ENCODE measurements at regions not wholly inside any gene's neighbourhood (a gene's known extent, or its start where the extent isn't known, plus 50 kb on each side); places are given as distances from the start of the nearest gene placed in this dataset.

DNA sequence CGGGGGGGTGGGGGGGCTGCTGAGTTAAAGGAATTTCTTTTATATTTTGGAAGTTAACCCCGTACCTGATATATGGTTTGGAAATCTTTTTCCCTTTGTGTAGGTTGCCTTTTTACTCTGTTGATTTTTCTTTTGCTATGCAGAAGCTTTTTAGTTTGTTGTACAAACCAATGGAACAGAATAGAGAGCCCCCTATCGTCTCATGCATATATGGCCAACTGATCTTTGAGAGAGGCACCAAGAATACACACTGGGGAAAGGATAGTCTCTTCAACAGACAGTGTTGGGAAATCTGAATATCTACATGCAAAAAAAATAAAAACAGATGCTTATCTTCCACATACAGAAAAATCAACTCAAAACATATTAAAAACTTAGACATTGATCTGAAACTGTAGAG is 647.8 kb upstream of the KLHL29 start:
- no peak for DNase-seq (ENCODE audit: low read depth)

DNA sequence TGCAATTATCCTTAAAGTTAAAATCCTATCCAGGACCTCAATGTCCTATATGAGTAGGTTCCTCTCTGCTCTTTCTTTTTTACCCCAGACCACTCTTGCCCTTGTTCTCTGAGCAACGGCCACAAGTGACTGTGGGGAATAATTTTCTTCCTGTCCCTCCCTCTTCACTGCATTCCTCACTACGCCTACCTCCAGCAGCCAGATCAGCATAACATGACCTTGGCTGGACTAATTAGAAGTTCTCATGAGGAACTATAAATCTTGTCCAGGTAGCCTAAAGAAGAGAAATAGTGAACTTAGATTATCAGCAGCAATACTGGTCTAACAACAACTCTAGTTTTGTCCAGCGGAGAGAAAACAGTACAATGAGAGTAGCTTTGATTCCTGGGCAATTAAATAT is 643.8 kb upstream of the KLHL29 start:
- no peak for DNase-seq (ENCODE audit: low read depth)

DNA sequence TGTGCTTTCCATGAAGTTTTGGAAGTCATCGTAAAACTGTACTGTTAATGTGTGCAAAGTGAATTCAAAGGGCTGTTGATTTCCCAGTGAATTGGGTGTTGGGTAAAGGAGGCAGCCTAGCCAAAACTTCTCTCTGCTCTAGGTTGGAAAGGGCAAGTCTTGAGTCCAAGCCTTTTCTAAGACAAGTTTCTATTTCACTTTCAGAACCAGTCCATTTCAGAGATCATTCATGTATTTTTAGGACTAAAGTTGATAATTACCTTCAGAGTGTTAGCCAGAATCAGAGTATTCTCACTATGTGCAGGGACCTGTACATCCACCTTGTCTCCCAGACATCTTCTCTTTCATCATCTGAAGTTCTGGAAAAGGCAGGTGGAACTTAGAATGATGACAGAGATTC is 636.1 kb upstream of the KLHL29 start:
- no peak for DNase-seq (ENCODE audit: low read depth)

DNA sequence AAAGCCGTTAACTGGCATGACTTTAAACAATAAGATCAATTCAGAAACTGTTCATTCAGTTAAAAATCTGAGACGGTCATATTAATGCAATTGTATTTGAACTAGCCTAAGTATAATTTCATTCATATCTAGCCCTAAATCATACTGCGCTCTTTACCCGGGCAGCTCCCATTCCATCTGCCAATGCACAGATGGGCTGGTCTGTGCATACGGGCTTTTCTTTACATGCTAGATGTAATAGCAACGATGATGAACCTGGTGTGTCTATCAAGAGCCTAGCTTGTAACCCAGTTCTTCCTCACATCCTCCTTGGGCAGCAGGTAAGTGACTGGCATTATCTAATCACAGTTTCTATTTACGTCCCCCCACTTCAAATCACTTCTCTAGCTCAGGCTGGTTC is 631.5 kb upstream of the KLHL29 start:
- DNase-seq (ENCODE audit: low read depth), result no peak

DNA sequence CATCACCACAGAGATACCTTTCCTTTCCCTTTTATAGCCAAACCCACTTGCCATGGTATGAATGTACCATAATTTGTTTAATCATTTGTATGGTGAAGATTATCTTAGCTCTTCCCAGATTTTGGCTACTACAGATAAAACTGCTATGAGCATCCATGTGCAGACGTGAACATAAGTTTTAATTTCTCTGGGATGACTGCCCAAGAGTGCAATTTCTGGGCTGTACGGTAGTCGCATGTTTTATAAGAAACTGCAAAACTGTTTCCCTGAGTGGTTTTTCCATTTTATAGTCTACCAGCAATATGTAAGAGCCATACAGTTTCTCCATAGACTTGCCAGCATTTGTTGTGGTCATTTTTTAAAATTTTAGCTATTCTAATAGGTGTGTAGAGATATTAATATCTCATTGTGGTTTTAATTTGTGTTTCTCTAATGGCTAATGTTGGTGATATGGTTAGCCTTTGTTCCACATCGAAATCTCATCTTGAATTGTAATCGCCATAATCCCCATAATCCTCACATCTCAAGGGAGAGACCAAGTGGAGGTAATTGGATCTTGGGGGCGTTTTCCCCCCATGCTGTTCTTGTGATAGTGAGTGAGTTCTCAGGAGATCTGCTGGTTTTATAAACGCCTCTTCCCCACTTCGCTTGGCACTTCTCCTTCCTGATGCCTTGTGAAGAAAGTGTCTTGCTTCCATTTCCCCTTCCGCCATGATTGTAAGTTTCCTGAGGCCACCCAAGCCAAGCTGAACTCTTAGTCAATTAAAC is 628.5 kb upstream of the KLHL29 start:
- DNase-seq (ENCODE audit: low read depth), result no peak

DNA sequence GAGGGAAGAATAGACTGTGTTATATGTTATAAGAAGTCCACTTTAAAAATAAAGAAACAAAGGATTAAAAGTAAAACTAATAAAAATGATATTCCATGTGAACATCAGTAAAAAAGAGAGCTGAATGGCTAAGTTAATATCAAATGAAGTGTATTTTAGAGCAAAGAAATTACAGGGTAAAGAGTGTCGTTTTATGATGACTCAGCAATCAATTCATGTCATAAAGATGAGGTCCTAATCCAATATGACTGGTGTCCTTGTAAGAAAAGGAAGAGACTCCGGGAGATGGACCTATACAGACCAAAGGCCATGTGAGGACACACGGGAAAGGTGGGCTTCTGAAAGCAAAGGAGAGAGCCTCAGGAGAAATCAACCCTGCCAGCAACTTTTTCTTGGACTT is 615.5 kb upstream of the KLHL29 start:
- DNase-seq (ENCODE audit: low read depth), result no peak

DNA sequence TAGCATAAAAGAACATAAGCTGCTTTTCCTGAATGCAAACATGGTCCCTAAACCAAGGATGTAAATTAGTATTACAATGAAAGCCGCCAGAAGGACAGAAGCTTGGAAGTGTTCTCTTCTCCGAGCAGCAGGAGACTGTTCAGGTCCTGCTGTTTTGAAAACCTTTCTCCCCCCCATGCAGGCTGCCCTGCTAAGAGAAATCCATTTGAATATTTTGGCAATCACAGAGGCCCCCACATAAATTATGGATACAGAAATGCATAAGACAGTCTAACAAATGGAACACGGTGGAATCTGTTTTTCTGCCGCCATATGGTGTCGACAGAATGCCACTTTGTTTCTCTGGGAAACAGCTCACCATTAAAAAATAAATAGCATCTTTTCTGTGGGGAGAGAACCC is 600.4 kb upstream of the KLHL29 start:
- no peak for DNase-seq (ENCODE audit: low read depth)

DNA sequence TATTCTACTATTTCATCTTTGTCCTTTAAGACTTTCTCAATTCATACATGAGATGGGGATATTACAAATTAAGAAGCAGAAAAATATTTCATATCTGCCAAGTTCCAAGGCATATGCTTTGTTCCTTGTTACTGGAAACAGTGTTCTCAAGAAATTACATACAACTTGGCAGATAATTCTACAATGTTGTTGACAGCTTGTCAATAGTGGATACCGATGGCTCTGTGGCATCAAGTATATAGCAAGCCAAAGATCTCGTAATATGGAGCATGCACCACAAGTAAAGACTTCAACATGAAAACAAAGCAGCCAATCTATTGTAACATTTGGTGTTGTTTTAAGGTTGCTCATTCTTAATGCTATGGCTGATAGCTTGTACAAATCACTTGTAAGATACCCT is 598.2 kb upstream of the KLHL29 start:
- DNase-seq (ENCODE audit: low read depth), result no peak

DNA sequence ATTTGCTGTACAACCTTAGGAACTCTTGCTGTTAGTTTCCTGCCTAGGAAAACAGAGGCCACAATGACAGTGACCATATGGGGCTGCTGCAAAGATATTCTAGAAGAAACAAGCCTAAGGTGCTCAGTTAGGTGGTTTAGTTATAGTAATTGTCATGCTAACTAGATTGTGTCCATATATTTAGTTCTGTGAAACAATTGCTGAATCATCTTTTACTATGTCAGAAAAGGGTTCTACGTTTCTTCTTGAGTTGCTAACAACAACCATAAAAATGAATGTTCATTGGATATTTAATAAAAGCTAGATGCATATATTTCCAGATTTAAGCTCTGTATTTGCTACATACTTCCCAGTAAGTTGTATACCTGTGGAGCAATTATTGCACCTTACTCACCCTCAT is 597.2 kb upstream of the KLHL29 start:
- no peak for DNase-seq (ENCODE audit: low read depth)

DNA sequence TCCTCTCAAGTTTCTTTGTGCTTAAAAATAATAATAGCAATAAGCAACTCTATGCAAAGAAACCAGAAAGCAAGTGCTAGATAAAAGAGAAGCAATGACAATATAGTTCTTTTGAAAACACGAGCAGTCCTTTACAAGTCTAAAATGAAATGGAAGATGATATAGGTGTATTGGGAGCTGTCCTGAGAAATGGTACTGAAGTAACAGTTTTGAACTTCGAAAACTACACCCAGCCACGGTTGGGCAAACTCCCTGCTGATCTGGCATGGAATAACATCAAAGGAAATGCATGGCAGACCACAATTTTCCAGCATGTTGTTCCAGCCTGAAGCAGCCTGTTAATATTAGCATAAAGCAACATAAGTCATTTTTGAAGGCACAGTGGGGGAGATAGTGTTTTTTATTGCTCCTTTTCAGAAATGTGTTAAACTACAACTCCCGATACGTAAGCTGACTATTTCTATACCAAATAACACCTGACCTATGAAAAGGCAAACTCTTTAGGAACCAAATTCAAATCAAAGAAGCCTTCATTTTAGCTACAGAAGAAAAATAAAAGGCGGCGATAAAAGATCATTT is 596.1 kb upstream of the KLHL29 start:
- no peak for DNase-seq (ENCODE audit: low read depth)

DNA sequence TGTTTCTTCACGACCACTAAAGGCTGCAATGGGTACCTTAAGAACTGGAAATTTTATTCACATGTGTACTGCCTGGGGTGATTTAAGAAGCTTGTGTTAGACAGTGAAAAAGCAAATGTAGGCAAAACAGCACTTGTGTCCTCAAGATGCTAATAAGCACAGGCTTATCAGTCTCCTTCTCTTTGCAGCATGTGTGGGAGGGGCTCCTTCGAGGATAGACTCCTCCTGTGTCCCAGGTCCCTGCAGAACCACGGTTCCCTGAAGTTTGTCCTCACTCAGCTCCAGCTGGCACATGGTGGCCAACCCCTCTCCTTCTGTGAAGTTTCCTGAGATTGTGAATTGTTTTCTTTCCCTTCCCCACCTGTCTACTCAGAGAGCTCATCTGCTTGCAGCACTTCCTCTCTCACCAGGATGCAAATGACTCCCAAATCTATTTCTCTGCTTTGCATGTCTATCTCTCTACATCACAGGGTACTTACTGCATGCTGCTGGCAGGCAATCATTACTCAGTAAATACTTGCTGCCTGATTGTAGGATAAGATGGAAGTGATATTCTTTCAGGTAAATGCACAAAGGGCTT is 589.6 kb upstream of the KLHL29 start:
- no peak for DNase-seq (ENCODE audit: low read depth)

DNA sequence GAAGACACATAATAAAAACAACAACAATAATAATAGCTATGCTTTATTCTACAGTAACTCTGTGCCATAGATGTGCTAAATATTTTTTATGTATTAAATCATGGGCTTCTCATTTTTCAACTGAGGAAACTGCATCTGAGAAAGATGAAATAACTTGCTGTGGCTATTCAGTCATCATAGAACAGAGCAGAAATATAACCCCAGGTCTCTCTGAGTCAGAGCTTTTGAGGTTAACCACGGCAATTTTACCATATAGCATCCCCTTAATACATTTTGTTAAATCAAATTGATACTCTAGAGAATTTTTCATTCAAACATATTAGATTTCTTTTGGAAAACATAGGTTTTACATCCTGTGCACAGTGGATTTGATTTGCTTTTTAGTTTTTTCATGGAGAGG is 586.6 kb upstream of the KLHL29 start:
- no peak for DNase-seq (ENCODE audit: low read depth)

DNA sequence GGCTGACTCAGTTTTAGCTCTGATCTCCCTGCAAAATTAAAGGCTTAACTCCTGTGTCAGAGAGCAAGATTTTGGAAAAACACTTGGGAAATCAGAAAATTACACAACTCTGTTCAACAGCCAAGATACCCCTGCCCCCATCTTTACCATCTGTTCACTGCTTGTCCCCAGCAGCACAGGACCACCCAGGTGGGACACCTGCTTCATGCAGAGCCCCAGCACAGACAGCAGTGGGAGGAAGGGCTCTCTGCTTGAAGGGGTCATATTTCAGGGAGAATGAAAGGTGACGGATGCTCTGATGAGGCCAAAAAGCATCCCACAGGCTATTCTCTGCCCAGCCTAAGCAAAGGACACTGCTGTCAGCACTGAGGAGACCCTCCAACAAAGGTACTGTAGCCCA is 584.6 kb upstream of the KLHL29 start:
- no peak for DNase-seq (ENCODE audit: low read depth)

DNA sequence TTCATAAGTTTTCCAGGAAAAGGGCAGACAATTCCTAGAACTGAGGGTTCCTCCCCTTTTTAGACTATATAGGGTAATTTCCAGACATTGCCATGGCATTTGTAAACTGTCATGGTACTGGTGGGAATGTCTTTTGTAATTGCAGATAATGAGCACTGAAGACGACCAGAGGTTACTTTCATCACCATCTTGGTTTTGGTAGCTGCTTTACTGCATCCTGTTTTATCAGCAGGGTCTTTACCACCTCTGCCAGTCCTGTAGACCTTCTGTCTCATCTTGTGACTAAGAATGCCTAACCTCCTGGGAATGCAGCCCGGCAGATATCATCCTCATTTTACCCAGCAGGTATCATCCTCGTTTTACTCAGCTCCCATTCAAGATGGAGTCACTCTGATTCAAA is 583.9 kb upstream of the KLHL29 start:
- no peak for DNase-seq (ENCODE audit: low read depth)

DNA sequence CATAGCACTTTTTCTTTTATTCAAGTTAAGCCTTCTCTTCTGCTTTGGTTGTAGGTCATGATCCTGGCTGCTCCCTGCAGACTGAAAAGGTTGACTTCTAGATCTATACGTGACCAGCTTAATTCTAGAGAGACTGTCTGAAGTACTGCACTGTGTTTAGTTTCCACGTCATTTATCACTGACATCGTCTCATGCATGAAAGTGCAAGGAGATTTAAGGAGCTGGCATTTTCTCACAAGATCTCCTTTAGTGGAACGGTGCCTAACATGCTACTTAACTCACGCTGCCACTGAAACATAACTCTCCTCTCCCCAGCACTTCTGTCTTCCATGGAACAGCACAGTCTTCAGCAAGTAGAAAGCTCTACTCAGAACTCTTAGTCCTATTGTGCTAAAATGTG is 583.0 kb upstream of the KLHL29 start:
- DNase-seq (ENCODE audit: low read depth), result no peak

DNA sequence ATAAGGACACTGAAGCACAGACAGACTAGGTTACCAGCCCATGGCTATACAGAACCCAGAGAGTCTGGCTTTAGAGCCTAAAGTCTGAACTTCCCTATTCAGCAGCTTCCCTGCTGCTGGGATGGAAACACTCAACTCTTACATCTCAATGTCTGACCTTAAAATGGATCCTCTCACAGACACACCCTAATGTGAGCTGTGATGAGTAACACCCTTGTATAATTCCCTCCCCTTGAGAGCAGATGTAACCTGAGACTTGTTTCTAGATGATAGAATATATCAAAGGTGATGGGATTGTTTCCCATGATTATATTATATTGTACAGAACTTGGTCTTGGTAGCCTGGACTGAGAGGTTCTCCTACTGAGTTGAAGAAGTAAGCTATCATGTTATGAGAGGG is 577.1 kb upstream of the KLHL29 start:
- no peak for DNase-seq (ENCODE audit: low read depth)

DNA sequence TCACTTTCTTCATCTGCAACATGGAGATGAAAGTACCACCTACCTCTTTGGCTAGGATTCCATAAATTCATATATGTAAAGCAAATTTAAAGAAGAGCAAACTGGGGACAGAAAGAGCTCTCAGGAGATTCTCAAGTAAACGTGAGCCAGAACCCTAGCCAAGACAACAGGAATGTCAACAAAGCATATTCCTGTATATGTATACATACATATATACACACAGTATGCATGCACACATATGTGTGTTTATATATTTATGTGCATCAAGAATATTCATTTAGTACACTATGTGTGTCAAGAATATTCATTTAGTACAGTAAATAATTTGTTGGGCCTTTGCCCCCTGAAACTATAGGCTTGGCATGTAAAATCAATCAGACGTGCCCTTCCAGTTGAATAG is 574.4 kb upstream of the KLHL29 start:
- DNase-seq (ENCODE audit: low read depth), result no peak

DNA sequence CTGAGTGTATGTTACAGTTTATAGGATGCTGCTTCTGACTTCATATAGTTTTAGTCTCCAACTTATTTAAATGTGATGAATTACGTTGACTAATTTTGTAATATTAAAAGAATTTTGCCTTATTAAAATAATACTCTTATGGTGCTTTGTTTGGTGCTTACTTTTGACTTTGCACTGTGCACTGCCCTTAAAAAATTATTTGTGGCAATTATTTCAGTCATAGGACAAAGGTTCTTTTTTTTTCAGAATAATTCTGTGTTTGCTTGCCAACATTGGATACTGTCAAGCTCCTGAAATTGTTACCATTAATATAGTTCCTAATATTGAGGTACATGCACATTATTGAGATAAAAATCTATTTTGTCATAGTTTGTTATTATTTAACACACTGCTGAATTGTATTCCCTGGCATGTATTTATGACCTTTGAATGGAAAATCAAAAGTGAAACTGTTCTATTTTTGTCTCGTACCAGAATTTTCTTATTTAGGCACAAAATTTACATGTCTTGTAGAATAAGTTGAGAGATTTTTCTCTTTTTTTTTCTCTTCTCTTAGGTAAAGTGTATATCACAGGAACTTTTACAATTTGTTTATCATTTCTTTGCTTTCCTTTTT is 572.8 kb upstream of the KLHL29 start:
- no peak for DNase-seq (ENCODE audit: low read depth)

DNA sequence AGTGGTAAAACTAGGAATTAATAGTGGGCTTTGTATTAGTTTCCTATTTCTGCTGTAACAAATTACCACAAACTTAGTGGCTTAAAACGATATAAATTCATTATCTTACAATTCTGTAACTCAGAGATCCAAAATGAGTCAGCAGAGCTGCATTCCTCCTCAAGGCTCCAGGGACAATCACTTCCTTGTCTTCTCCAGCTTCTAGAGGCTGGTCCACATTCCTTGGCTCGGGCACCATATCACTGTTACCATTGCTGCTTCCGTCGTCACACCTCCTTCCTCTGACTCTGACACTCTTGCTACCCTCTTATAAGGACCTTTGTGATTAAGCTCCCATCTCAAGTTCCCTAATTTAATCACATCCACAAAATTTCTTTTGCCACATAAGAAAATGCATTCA is 567.8 kb upstream of the KLHL29 start:
- no peak for DNase-seq (ENCODE audit: low read depth)

DNA sequence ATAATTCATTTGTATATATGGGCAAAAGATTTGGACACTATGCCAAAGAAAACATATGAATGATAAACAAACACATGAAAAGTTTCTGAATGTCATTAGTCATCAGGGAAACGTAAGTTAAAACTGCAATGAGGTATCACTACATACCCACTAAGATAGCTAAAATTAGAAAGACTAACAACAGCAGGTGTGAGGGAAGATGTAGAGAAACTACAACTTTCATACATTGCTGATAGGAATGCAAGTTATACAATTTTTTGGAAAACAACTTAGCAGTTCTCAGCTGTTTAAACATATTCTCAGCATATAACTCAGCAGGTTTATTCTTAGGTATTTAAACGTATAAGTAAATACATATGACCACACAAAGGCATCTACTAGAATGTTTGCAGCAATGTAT is 563.5 kb upstream of the KLHL29 start:
- DNase-seq (ENCODE audit: low read depth), result no peak

DNA sequence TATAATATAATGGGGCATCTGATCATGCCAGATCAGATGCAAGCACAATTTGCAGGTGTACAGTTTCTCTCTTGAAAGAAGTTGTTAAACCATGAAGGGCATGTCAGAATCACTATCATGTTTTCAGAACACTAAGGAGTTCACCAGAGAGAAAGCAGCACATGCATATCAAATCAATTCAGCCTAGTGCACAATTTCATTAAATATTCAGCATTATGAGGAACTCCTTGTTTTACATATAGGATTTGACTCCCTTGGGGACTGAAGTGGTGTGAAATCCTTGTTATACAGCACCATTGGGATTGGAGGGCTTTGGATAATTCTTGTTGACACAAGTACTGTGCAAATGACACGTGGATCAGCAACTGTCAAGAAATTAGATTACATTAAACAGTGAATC is 562.1 kb upstream of the KLHL29 start:
- DNase-seq (ENCODE audit: low read depth), result no peak

DNA sequence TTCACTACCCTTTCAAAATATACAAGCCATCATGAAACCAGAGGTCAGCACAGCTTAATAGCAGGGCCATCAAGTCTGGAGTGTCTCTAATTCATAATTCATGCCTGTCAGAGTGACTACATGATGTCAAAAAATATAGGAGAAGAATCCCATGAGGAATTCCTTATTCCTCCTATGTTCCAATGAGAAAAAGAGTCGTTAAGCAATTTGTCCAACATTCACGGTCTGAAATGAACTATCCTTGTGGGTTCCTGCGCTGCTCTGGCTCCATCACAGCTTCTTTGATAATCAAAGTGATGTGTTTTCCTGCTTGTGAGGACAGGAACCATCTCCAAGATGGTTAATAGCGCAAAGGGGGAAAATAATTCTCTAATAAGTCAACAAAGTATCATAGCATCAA is 560.4 kb upstream of the KLHL29 start:
- DNase-seq (ENCODE audit: low read depth), result no peak

DNA sequence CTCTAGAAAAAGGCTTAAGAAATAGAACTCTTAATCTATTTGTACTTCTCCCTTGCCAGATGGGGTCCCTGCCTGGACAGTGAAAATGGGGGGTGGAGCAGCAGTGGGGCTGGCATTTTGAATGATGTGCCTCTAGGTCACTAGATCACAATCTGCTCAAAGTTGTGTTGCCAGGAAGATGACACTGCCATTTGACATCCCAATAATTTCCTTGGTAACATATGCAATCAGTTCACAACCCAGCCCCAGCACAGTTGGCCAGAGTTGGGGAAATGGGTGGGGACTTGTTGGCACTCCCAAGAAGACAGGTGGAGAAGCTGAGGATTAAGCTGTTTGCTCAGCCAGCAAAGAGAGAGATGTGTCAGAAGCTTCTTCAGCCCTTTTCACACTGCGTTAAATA is 558.3 kb upstream of the KLHL29 start:
- no peak for DNase-seq (ENCODE audit: low read depth)

DNA sequence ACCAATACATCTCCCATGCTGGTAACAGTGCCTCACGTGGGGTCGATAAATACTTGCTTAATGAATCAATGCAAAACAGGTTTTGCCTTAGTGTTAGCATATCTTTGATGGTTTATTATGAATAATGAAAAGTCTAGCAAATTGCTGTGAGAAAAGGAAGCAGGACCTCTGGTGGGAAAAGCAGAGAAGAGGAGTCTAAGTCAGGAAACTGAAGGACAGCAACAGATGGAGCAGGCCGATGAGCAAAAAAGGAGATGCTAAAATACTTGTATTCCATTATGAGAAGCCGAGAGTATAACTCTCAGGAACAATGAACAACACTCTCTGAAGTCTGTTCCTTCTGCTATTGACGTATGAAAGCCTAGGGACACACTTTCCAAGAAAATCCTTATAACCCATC is 555.2 kb upstream of the KLHL29 start:
- no peak for DNase-seq (ENCODE audit: low read depth)

Measured in activated T-cell treated with anti-CD3 and anti-CD28 coated beads for 24 hours (primary cell).